Activated CD8-positive, alpha-beta T cell treated with anti-CD3 and anti-CD28 coated beads for 36 hours (primary cell): ENCODE measurements at regions not wholly inside any gene's neighbourhood (a gene's known extent, or its start where the extent isn't known, plus 50 kb on each side); places are given as distances from the start of the nearest gene placed in this dataset.

Experiments used
- ATAC-seq: fragments of 200-7000 bp; cut with Tn5 transposase; one replicate; pipeline ENCODE4 v1.10.0; 2021; ENCODE audit warnings: mild to moderate bottlenecking, moderate library complexity
- CTCF ChIA-PET: fragments of 350-600 bp; sonication (Branson Sonifier 250); formaldehyde crosslinking; loops from one replicate; lab custom pipeline; 2021; ENCODE audit warnings: antibody characterized with exemption; lab: Charles Lee
- POLR2A ChIA-PET: fragments of 350-600 bp; sonication (Branson Sonifier 250); formaldehyde crosslinking; loops from one replicate; lab custom pipeline; 2021; ENCODE audit warnings: antibody characterized with exemption; lab: Charles Lee
- DNase-seq: peaks from one replicate; pipeline ENCODE4 v3.0.0-alpha.2; 2020
- H3K27ac Mint-ChIP-seq: one replicate; pipeline ENCODE4 v1.8.0; 2021; ENCODE audit warnings: mild to moderate bottlenecking, mixed read lengths
- H3K27me3 Mint-ChIP-seq: one replicate; pipeline ENCODE4 v1.8.0; 2021; ENCODE audit warnings: mixed read lengths
- H3K36me3 Mint-ChIP-seq: one replicate; pipeline ENCODE4 v1.8.0; 2021; ENCODE audit warnings: low read depth, mixed read lengths
- H3K4me1 Mint-ChIP-seq: one replicate; pipeline ENCODE4 v1.8.0; 2021; ENCODE audit warnings: low read depth, mixed read lengths
- H3K4me3 Mint-ChIP-seq: one replicate; pipeline ENCODE4 v1.8.0; 2021; ENCODE audit warnings: mild to moderate bottlenecking, moderate library complexity, mixed read lengths
- H3K9me3 Mint-ChIP-seq: one replicate; pipeline ENCODE4 v1.8.0; 2021; ENCODE audit warnings: mixed read lengths
- intact Hi-C: fragments of 100-400 bp; cut with micrococcal nuclease; formaldehyde crosslinking; loops from one replicate; pipeline ENCODE4 v1.10.0; 2022
- TF ChIP-seq, protein P1 (sequence below): fragments of 200-600 bp; IDR thresholded peaks from one replicate; pipeline ENCODE4 v1.8.0; 2022; ENCODE audit warnings: antibody characterized with exemption, mild to moderate bottlenecking

- Mint-ChIP-seq H3K4me1 (no peaks in the 10 kb centered on the region), H3K36me3 (no peaks in the 10 kb centered on the region), H3K4me3 (no peak overlapping the region), H3K27me3 (no peaks in the 10 kb centered on the region), H3K9me3 (no peaks in the 10 kb centered on the region), H3K27ac (no peak overlapping the region)
- intact Hi-C loops = no loop called here
- ATAC-seq (no peak), DNase-seq (no peak)
- POLR2A ChIA-PET = no interaction called here
- CTCF ChIA-PET = no interaction called here
- TF ChIP-seq, protein P1, sequence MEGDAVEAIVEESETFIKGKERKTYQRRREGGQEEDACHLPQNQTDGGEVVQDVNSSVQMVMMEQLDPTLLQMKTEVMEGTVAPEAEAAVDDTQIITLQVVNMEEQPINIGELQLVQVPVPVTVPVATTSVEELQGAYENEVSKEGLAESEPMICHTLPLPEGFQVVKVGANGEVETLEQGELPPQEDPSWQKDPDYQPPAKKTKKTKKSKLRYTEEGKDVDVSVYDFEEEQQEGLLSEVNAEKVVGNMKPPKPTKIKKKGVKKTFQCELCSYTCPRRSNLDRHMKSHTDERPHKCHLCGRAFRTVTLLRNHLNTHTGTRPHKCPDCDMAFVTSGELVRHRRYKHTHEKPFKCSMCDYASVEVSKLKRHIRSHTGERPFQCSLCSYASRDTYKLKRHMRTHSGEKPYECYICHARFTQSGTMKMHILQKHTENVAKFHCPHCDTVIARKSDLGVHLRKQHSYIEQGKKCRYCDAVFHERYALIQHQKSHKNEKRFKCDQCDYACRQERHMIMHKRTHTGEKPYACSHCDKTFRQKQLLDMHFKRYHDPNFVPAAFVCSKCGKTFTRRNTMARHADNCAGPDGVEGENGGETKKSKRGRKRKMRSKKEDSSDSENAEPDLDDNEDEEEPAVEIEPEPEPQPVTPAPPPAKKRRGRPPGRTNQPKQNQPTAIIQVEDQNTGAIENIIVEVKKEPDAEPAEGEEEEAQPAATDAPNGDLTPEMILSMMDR = no peak
Observed at GRCh38 chr5:105145152-105145551, 1582.6 kb upstream of the NUDT12 start.

GRCh38 chr5:105134328-105134727 is 1571.7 kb upstream of the NUDT12 start:
- ChIA-PET POLR2A (no interaction called here), CTCF (no interaction called here)
- no peak for ATAC-seq
- TF ChIP-seq, protein P1 = no peak
- intact Hi-C loops = no loop called here
- no peaks in the 10 kb centered on the region for H3K36me3 Mint-ChIP-seq
- peaks cover 15% of the 10 kb centered on the region for H3K9me3 Mint-ChIP-seq
- no peak overlapping the region for H3K27ac Mint-ChIP-seq
- no peak overlapping the region for H3K4me3 Mint-ChIP-seq
- H3K27me3 Mint-ChIP-seq = no peaks in the 10 kb centered on the region
- H3K4me1 Mint-ChIP-seq = no peaks in the 10 kb centered on the region
- DNase-seq = no peak

DNA sequence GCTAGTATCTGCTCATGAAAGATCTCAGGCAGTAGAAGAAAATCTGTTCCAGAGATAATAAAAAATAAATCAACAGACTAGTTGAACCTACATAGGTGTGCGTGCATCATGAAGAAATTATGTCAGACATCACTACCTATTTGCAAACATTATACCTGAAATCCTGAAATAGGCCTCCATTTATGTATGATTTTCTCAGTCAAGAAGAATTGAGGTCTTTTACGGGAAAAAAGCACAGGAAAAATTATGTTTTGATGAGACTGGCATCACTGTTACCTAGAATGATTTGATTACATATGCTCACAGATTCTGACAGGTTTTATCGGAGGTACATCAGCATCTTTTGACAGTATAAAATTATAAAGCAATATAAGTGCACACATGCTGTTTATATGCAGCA is 1570.5 kb upstream of the NUDT12 start:
- peaks cover 17% of the 10 kb centered on the region for H3K9me3 Mint-ChIP-seq
- no peak overlapping the region for H3K4me3 Mint-ChIP-seq
- ChIA-PET CTCF (no interaction called here), POLR2A (no interaction called here)
- H3K4me1 Mint-ChIP-seq = no peaks in the 10 kb centered on the region
- intact Hi-C loops = no loop called here
- TF ChIP-seq, protein P1 = no peak
- DNase-seq = no peak
- no peak for ATAC-seq
- H3K36me3 Mint-ChIP-seq = no peaks in the 10 kb centered on the region
- no peaks in the 10 kb centered on the region for H3K27me3 Mint-ChIP-seq
- no peak overlapping the region for H3K27ac Mint-ChIP-seq

DNA sequence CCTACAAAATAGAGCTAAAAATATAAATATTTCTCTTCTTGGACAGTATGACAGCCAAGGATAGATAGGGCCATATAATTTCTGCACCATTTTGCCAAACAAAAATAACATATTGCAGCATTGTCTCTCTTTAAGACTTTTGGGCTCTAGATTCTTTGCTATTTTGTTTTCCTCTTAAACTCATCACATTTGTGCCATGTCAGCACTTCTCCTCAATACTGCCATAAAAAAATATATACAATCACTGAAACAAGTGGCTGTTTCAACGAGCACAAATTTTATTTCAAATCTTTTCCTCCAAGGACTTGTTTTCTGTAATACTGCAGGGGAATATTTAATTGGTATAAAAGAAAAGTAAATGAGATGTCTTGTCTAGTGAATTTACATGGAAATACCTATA is 1570.0 kb upstream of the NUDT12 start:
- peaks cover 17% of the 10 kb centered on the region for H3K9me3 Mint-ChIP-seq
- ChIA-PET CTCF (no interaction called here), POLR2A (no interaction called here)
- TF ChIP-seq, protein P1 = no peak
- no peak for ATAC-seq
- H3K4me3 Mint-ChIP-seq = no peak overlapping the region
- no peaks in the 10 kb centered on the region for H3K4me1 Mint-ChIP-seq
- H3K36me3 Mint-ChIP-seq = no peaks in the 10 kb centered on the region
- H3K27me3 Mint-ChIP-seq = no peaks in the 10 kb centered on the region
- intact Hi-C loops = no loop called here
- no peak for DNase-seq
- H3K27ac Mint-ChIP-seq = no peak overlapping the region

GRCh38 chr5:105131045-105131444 is 1568.5 kb upstream of the NUDT12 start:
- intact Hi-C loops = no loop called here
- no peak overlapping the region for H3K4me3 Mint-ChIP-seq
- CTCF ChIA-PET = no interaction called here

More at GRCh38 chr5:105131045-105131444, 1568.5 kb upstream of the NUDT12 start:
- POLR2A ChIA-PET = no interaction called here
- ATAC-seq = no peak
- DNase-seq = no peak
- Mint-ChIP-seq H3K27ac (no peak overlapping the region), H3K9me3 (peaks cover 14% of the 10 kb centered on the region), H3K4me1 (no peaks in the 10 kb centered on the region), H3K36me3 (no peaks in the 10 kb centered on the region), H3K27me3 (no peaks in the 10 kb centered on the region)
- TF ChIP-seq, protein P1 = no peak
